KOPT-K1 (cell line): ENCODE measurements at regions not wholly inside any gene's neighbourhood (a gene's known extent, or its start where the extent isn't known, plus 50 kb on each side); places are given as distances from the start of the nearest gene placed in this dataset.
"Not testable (repeated sequence)": the region's sequence is repeated elsewhere in the genome, so short reads cannot be mapped to it uniquely, and the experiment has no call there.

Experiments
- H3K27ac ChIP-seq: fragments of 200-600 bp; sonication (generic); 2 replicates; pipeline ENCODE4 v1.5.1; 2016; ENCODE audit warnings: antibody characterized with exemption, mild to moderate bottlenecking, low read depth, low read length; ENCODE audit not compliant: poor library complexity, severe bottlenecking
- H3K36me3 ChIP-seq: fragments of 200-600 bp; sonication (generic); 2 replicates; pipeline ENCODE4 v1.5.1; 2017; ENCODE audit warnings: antibody characterized with exemption, mild to moderate bottlenecking, low read length, moderate library complexity; ENCODE audit not compliant: insufficient read depth
- H3K9me3 ChIP-seq: fragments of 200-600 bp; sonication (generic); 2 replicates; pipeline ENCODE4 v1.5.1; 2017; ENCODE audit warnings: antibody characterized with exemption, low read length, mild to moderate bottlenecking; ENCODE audit not compliant: insufficient read depth, poor library complexity, severe bottlenecking

GRCh38 chr1:234827181-234827580 lies 217.2 kb upstream of the IRF2BP2 start:
- no peaks in the 10 kb centered on the region for H3K9me3 ChIP-seq
- H3K27ac ChIP-seq: no peak overlapping the region
- H3K36me3 ChIP-seq: no peaks in the 10 kb centered on the region

- no peak overlapping the region for H3K27ac ChIP-seq
- H3K9me3 ChIP-seq: no peaks in the 10 kb centered on the region
- no peaks in the 10 kb centered on the region for H3K36me3 ChIP-seq
Observed at GRCh38 chr1:234826352-234826751, 216.4 kb upstream of the IRF2BP2 start.

GRCh38 chr1:234825498-234826165 lies 215.7 kb upstream of the IRF2BP2 start:
- H3K27ac ChIP-seq: no peak overlapping the region
- no peaks in the 10 kb centered on the region for H3K9me3 ChIP-seq

GRCh38 chr1:234824836-234825235 lies 214.9 kb upstream of the IRF2BP2 start:
- H3K27ac ChIP-seq, H3K36me3 ChIP-seq, H3K9me3 ChIP-seq: not testable (repeated sequence)

More at GRCh38 chr1:234825498-234826165, 215.7 kb upstream of the IRF2BP2 start:
- H3K36me3 ChIP-seq: no peaks in the 10 kb centered on the region

DNA sequence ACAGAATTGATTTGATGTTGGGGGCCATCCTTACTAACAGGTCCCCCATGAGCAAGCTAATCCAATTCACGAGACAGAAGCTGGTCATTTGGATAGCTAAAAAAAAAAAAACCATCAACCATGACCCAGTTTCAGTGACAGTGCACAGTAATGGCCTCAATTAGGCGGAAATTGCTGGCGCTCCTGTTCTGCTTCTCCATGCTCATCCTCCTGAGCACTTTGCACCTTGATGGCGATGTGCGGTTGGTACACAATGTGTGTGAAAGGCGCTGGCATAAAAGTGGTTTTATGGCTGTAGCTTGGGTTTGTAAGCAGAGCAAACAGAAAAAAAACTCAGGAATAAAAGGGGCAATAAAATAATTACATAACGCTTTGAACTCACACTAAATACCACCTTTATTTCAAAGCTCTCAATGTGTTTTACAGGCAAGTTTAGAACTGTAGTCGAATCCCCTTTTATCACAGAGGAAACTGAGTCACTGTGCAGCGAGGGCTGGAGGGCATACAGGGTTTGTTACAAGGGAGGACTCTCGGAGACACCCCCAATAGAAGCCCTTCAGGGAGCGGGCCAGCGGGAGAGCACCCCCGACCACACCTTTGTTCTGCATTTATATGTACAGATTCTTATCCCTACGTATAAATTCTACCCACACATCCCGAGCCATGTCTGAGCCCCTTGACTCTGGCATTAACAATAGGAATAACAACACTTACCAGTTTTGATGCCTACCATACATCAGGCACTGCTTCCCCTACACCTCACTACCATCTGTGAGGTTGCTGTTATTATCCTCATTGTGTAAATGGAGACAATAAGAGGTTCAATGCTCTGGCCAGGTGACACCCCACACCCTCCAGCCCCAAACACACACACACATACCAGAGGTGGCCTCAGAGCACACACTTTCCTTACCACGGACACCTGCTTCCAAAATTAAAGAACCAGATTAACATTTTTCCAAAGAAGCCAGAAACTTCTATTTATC lies 213.5 kb upstream of the IRF2BP2 start:
- Histone ChIP-seq H3K36me3 (no peaks in the 10 kb centered on the region), H3K9me3 (no peaks in the 10 kb centered on the region), H3K27ac (no peak overlapping the region)

GRCh38 chr1:234821840-234822239 lies 211.9 kb upstream of the IRF2BP2 start:
- H3K27ac ChIP-seq: no peak overlapping the region
- H3K36me3 ChIP-seq: no peaks in the 10 kb centered on the region

GRCh38 chr1:234820597-234820996 lies 210.6 kb upstream of the IRF2BP2 start:
- no peaks in the 10 kb centered on the region for H3K9me3 ChIP-seq
- H3K27ac ChIP-seq: no peak overlapping the region
- no peaks in the 10 kb centered on the region for H3K36me3 ChIP-seq

More at GRCh38 chr1:234821840-234822239, 211.9 kb upstream of the IRF2BP2 start:
- H3K9me3 ChIP-seq: no peaks in the 10 kb centered on the region

DNA sequence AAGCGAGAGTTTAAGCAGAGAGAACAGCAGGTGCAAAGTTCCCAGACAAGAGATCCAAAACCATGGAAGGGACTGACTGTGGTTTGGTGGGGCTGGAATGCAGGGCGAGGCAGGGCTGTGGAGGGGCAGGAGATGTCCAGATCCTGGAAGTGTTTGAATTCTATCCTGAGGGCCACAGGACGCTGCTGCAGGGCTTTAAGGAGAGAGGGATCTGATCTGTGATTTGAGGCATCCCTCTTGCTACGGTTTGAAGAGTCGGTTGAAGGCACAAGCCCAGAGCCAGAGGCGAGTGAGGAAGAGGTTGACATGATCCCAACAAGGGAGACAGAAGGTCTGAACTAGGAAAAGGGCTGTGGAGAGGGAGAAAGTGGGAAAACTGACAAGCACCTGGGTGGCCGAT lies 209.9 kb upstream of the IRF2BP2 start:
- not testable (repeated sequence) for H3K9me3 ChIP-seq, H3K27ac ChIP-seq, H3K36me3 ChIP-seq

GRCh38 chr1:234818040-234818387 lies 208.0 kb upstream of the IRF2BP2 start:
- H3K36me3 ChIP-seq, H3K27ac ChIP-seq, H3K9me3 ChIP-seq: not testable (repeated sequence)

- H3K9me3 ChIP-seq, H3K27ac ChIP-seq, H3K36me3 ChIP-seq: not testable (repeated sequence)
Observed at GRCh38 chr1:234817313-234818039, 207.5 kb upstream of the IRF2BP2 start.

DNA sequence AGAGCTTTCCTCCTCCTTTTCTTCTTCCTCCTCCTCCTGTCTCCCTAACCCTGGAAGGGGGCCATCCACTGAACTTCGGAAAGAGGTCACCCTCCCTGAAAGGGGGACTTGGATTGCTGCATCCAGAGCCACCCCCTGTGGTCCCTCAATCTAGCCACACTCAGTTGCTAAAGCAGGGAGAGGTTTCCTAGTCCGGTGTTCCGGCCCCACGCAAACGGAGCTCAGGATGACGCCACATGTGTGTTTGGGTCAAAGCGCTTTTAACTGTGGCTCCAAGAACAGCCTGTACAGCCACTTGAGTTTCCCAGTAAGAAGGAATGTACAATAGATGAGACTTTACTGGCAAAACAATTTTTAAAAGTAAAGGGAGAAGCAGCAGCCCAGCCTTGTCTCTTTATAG lies 206.9 kb upstream of the IRF2BP2 start:
- H3K9me3 ChIP-seq, H3K27ac ChIP-seq, H3K36me3 ChIP-seq: not testable (repeated sequence)

- H3K27ac ChIP-seq, H3K36me3 ChIP-seq, H3K9me3 ChIP-seq: not testable (repeated sequence)
Observed at GRCh38 chr1:234816186-234816851, 206.3 kb upstream of the IRF2BP2 start.

DNA sequence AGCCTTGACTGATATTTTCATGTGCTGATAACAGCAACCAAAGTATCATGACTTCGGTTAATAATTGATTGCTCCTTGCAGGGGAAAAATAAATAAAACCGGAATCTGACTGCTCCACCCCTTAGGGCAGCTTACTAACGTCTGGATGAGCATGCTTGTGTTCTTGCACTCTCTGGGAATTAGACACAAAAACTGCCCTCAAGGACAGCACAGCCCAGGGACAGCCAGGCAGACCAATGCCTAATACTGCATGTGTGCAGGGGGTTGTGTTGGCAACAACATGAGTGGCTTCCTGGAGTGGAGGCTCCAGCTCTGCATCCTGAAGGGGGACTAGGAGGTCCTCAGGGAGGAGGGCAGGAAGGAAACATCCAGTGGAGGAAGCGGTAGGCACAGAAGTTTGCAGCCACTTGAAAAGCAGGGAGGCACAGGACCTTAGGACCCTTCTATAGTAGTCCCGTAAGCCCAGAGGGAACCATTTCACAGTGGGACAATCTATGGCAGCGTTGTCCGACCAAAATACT lies 205.4 kb upstream of the IRF2BP2 start:
- not testable (repeated sequence) for H3K36me3 ChIP-seq, H3K9me3 ChIP-seq, H3K27ac ChIP-seq

GRCh38 chr1:234814235-234814634 lies 204.3 kb upstream of the IRF2BP2 start:
- H3K9me3 ChIP-seq, H3K36me3 ChIP-seq, H3K27ac ChIP-seq: not testable (repeated sequence)

DNA sequence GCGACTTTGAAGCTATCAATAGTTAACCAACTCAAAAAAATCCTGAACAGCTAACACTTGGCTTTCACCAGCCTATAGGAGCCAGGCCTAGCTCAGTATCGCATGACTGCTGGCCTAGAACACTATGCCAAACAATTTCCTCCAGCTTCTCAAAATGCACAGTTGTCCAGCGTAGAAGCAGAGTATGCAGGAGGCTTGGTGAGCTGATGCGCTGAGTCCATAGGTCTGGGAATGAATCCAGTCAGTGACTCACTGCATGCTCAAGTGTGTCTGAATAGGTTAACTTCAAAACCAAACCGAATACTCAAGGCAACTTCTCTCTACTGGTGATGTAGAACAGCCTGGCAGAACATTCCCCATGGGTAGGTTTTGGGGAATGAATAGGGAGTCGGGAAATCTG lies 201.8 kb upstream of the IRF2BP2 start:
- not testable (repeated sequence) for H3K36me3 ChIP-seq, H3K9me3 ChIP-seq, H3K27ac ChIP-seq
